ENCODE measurements at regions not wholly inside any gene's neighbourhood (a gene's known extent, or its start where the extent isn't known, plus 50 kb on each side); places are given as distances from the start of the nearest gene placed in this dataset.
"Not testable (repeated sequence)": the region's sequence is repeated elsewhere in the genome, so short reads cannot be mapped to it uniquely, and the experiment has no call there.

DNA sequence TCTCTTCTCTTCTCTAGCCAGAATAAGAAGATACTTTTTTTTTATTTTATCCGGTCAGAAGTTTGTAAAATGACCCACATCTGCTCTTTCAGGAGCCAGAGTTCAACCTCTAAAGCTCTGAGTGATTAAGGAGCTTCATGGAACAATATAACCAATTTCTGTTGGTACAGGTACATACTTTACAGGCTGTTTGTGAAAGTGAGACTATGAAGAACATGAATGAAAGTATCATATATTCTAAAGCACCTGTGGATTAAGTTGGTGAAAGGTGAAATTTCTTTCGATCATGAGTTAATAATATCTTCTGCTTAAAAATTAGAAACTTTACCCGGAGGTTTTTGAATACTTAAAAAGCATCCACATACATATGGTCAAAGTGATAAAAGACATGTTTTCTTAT, 65.2 kb downstream of the DMRT2 start:
- FAIRE-seq, result no peak

DNA sequence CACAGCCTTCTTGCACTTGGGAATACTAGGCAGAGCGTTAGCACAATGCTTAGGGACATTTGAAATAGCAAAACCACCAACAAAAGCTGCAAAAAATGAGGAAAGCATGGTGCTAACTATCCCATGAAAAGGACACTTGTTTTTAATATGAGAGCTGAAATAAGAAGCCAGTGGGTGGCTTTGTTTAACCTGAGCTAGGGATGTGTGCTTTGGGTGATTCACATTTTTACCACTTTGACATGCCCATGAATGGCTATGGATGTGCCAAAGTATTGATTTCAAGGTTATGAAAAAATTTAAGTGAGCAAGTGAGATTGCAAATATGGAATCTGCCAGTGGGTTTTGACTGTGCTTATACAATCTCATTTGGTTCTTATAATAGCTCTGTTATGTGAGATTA, 67.3 kb downstream of the DMRT2 start:
- no peak for FAIRE-seq

DNA sequence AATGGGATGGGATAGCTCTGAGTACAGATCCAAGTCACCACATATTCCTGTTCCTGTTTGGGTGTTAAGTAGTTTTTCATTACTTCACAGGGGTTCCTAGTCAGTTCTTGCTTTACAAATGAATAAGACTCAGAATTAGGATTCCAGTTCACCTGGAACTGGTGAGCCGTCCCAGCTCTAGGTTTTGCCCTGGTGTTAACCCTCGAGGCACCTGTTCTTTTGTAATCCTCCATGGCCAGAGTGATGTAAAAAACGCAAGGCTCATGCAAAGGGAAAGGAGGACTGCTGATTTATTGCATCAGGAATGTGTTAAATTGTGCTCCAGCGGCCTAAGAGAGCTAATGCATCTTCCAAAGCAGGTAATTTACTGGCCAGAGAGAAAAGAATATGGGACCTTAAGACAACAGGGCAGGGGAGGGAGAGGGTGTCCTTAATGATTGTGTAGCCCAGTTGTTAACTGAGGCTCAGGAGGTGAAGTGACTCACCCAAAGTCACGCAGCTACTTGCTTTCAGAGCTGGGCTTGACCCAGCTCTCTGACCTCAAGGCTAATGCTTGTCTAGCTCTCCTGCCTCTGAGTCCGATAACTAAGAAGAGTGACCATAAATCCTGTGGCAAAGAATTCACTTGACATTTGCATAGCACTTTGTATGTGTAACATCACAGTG, 70.5 kb downstream of the DMRT2 start:
- no peak for FAIRE-seq

DNA sequence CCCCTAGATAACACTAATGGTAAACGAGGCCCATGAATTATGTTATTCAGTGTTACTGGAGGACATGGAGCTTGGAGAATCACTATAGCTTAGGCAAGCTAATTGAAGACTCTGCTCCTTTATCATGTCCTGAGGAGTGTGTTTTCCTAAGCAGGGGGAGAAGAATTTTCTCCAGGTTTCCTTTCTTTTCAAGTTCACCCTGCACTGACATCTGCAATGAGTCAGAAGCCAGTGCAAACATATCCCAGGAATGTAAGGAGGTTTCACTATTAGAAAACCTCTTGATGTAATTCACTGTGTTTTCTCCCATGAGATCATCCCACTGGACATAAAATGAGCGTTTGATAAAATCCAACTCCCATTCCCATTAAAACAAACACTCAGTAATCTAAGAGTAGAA, 75.6 kb downstream of the DMRT2 start:
- no peak for FAIRE-seq

DNA sequence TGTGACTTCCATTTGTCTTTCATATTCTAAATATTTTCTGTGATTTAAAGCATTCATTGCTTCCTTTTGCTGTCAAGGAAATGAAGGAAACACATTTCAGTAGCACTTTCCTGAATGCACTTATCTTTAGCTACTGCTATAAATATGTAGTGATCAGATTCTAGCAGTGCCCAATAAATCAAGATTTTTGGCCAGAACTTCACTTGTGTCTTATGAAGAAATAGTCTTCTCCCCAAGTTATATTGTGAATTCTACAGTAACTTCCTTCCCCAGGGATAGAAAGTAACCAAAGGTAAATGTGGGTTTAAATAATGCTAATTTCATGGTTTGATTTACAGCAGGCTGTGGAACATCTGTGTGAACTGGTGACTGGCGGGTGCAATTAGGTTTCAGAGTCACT, 77.9 kb downstream of the DMRT2 start:
- no peak for FAIRE-seq

DNA sequence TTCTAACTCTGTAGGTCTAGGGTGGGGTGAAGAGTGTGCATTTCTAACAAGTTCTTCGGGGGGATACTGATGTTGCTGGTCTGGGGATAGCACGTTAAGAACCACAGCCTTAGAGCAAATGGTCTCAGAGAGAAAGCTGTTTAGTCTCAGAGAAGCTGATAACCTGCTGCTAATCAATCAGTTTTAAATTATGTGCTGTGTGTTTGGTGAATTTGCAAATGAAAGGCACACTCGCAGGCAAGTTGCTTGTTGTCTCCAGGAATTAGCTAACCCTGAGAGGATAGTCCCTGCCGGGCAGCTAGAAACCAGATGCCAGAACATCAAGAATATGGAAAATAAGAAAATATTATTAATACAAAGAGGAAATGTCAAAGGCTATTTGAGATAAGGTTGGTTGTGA, 79.2 kb downstream of the DMRT2 start:
- FAIRE-seq, result no peak

DNA sequence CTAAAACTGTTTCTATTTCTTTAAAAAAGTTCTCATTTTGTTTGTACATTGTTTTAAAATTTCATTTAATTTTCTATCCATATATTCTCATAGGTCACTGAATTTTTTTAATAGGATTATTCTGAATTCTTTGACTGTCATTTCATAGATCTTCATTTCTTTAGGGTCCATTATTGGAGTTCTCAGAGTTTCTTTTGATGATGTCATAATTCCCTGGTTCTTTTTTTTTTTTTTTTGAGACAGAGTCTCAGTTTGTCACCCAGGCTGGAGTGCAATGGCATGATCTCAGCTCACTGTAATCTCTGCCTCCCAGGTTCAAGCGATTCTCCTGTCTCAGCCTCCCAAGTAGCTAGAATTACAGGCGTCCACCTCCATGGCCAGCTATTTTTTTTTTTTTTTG, 89.9 kb downstream of the DMRT2 start:
- no peak for FAIRE-seq

DNA sequence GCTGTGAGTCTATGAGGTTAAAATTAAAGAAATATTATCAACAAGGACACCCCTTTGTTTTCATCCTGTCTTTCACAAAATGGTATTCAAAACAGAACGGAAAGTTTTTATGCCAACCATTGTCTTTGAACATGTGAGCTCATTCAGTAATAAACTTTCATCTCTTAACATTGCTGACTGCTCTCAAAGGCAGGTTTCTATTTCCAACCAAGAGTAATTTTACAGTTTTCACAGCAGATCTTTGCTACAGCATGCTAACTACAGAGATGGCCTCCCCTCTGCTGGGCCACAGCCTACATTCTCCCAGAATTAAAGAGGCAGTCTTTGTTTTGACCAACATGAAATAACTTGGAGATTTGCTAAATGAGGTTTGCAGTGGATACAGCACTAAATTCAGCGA, 101.5 kb downstream of the DMRT2 start:
- no peak for FAIRE-seq

DNA sequence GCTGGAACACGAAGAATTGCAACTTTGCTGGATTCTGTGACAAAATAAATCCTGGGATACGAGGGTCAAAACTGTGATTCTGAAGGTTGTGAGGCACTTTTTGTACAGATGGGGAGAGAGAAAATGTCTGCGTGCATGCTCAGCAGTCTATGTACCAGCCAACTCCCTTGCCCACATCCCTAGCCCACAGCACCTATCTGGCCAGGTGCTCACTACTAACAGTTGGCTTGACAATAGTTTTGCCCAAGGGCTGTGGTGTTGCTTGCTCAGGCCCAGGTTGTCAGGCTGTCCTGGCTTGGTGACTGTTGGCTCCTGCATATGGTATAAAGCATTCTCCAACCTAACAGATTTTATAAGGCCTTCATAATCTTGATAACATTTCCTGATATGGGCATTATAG, 102.0 kb downstream of the DMRT2 start:
- FAIRE-seq, result no peak

DNA sequence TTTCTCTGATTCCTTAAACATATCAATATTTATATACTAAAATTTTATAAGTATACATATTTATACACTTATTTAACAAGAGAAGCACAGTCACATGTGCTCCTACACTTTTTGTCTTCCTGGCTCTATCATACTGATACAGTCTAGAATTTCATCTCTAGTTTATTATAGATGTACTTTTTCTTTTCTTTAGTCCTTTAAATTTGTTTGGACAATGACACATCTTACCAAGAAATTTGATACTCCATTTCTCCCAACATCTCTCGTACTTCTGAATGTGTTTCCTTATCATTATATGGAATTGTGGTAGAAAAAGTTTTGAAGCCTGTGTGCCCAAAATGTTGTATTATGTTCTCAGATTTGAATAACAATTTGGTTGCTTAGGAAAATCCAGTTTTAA, 104.6 kb downstream of the DMRT2 start:
- no peak for FAIRE-seq

DNA sequence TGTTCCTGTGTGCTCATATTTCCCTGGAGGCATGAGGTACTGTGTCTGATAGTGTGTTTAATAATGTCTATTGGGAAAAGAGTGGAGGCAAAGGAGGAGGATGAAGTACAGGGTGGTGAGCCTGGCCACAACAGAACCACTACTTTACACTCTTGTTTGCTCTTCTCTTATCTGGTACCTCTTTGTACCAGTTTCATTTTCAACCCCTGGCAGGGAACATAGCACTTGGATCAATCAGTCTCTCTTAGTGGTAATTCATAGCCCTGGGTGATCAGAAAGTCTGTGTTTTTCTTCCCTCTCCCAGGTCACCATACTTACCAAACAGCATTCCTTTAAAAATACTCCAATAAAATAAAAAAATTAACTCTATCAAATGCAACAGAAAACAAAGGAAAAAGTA, 105.4 kb downstream of the DMRT2 start:
- no peak for FAIRE-seq

DNA sequence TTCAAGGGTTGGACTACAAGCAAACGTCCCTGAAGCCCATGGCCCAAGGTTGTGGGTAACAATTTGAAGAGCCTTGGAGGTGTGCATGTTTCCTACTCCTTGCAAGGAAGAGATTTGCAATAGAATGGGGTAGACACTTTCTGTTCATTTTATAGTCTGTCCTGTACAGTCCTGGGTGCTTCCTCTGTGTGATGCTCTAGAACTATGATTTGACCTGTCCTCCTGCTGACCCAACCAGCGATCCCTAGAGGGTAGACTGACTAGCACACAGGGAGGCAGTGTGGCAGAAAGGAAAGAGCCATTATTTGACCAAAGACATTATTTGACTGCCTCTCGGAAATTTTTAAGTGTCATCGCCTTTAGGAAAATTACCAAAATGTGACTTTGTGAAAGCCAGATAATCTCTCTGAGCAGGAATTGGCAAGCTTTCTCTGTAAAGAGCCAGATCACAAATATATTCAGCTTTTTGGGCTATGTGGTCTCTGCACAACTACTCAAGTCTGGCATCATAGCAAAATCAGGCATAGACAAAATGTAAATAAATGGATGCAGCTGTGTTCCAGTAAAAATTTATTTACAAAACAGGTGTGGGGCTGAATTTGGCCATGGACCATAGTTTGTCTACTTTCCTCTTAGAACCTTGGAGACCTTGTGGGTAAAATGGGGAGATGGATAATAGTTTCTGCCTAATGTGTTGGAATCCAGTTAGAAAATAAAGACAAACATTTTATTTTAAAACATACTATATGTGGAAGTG, 106.8 kb downstream of the DMRT2 start:
- FAIRE-seq, result no peak

DNA sequence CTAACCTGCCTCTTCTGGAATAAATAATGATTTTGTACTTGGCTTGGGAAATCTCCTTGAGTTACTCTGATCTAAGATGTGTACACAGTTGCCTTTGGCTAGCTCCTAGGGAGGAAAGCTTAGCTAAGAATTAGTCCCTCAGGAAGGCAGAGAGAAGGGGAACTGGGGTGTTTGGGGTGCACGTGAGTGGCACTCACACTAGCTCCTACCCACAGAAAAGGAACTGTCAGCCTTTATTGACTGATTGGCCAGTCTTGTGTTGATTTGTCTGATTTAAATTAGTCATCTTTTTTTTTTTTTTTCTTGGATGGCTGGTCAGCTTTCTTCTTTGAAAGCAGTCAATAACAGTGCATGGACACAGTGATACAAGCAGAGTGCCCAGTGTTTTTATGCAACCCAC, 107.7 kb downstream of the DMRT2 start:
- no peak for FAIRE-seq

DNA sequence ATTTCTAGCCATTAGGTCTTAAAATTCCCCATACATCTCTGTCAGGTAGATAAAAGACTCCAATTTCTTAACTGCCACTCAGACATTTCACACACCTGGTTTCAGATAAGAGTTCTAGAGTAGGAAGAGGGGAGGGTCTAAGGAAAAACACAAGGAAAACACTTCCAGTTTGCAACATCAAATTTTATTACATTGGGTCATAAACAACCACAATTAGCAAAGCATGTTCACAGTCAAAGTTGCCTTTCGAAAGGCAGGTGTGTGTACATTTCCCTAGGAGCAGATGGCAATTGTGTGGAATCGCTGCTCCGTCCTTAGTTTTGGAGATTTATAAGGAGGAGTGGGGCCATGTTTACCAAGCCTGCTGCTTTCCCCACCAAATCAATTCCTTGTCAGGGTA, 120.8 kb downstream of the DMRT2 start:
- FAIRE-seq, result no peak

DNA sequence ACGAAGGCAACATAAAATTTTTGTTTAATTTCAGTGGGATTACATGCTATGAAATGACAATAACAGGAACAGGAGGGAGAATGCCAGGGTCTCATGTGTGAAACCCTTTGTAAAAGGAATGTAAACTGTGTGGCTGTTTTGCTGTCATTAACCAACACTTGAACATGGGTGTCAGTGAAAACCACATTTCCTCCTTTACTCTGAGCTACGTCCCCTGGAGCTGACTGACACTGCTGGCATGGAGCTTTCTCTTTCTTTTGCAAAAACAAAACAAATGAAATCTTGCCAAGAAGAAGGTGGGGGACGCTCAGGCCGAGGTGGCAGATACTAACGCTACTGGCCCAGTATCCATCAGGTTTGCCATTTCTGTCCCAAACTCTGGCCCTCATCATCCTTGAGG, 121.4 kb downstream of the DMRT2 start:
- FAIRE-seq, result no peak

DNA sequence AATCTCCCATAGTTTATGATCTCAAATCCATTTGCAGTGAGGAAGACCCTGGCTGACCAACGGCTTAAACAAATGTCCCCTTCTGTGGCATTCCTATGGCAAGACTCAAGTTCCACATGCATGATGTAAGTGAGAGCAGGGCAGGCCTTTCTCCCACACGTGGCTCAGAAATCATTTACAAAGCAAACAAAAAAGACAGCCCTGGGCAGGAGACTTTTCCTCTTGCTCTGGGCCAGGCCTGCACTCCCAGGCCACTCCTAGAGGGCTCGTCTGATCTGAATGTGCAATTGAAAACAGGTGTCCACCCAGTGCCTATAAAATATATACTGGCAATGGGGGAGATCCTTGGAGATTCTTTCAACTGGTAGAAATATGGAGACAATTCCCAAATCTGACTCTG, 123.1 kb downstream of the DMRT2 start:
- no peak for FAIRE-seq

DNA sequence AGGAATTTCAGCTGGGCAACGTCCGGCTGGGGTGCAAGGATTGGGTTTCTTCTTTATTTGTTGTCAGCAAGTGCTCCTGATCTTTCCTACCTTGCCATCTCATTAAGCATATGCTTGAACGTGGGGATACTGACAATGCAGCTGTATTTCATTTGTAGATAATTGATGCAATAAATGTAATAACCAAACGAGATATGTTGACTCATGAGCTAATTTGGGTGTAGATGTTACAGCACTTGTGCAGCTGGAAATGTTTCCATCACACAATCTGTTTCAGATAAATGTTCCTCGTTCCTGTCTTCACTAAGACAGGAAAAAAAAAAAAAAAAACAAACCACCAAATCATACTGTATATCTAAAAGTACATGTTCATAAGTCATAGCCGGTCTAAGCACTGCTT, 123.8 kb downstream of the DMRT2 start:
- no peak for FAIRE-seq

DNA sequence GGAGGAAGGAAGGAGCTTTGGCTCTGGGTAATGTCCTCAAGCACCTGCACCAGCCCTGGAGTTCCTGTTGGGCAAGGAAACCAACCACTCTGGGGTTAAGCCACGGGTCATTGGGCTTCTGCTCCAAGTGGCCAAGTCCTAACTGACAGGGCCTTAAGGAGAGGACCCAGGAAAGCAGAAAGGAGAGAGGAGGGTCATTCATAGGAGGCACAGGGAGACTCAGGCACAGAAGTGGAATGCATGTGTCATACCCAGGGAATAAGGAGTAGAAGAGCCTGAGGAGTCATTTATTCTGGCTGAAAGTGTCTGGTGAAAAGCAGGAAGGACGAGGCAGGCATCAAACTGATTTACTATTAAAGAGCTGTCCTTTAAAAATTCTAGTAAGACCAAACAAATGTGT, 129.2 kb downstream of the DMRT2 start:
- no peak for FAIRE-seq

DNA sequence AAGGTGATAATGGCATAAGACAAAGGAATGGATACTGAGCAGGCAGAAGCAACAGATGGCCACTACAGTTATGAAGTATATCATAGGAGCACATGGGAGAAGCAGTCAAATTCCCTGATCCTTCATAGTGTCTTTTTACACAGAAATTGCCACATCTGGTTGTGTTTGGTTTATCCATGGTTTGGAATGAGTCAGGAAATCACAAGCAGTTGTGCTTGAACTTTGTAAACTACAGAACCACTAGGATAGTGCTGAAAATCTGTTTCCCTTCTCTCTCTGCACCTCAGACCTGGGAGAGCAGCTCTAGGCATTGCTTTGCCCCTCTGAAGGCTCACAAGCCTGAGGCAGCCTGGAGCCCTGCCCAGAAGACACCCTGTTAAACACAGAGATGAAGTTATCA, 134.0 kb downstream of the DMRT2 start:
- FAIRE-seq, result no peak

DNA sequence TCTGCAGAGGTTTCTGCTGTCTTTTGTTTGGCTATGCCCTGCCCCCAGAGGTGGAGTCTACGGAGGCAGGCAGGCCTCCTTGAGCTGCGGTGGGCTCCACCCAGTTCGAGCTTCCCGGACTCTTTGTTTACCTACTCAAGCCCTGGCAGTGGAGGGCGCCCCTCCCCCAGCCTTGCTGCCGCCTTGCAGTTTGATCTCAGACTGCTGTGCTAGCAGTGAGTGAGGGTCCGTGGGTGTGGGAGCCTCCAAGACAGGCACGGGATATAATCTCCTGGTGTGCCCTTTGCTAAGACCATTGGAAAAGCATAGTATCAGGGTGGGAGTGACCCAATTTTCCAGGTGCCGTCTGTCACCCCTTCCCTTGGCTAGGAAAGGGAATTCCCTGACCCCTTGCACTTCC, 137.0 kb downstream of the DMRT2 start:
- not testable (repeated sequence) for FAIRE-seq

DNA sequence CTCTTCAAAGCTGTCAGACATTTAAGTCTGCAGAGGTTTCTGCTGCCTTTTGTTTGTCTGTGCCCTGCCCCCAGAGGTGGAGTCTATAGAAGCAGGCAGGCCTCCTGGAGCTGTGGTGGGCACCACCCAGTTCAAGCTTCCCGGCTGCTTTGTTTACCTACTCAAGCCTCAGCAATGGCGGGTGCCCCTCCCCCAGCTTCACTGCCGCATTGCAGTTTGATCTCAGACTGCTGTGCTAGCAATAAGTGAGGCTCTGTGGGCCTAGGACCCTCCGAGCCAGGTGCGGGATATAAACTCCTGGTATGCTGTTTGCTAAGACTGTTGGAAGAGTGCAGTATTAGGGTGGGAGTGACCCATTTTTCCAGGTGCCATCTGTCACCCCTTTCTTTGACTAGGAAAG, 145.5 kb downstream of the DMRT2 start:
- not testable (repeated sequence) for FAIRE-seq

DNA sequence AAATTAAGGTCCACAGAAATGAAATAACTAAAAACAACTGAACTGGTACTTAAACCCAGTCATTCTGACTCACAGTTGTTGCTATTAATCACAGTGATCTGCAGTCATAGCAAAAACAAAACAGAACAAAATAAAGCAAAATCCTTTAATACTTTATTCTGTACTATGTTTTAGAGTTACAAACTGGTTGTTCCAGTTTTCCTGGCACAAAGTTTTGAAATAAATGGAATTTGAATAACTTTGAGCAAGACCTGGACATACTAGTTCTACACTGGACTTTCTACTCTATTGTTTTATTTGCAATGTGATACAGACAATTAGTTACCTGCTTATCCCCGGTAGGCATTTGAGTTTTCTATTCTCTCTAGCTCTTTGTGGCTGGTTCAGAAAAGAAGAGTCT, 147.9 kb downstream of the DMRT2 start:
- no peak for FAIRE-seq

DNA sequence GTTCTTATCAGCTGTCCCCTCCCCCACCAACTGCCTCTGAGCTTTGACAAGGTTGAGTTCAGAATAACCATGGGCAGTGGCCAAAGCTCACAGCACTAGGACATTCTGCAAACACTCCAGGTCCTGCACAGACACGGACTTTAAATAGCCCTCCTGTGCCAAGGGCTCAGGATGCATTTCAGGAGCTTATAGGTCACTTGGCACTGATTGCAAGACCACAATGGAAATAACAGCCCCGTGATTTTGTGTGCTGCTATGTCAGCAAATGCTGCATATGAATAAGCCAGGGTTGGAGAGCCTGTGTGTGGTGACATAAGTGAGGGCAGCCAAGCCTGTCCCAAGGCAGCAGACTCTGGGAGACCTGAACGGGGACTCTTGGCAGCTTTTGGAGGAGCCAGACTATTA, 150.7 kb downstream of the DMRT2 start:
- FAIRE-seq, result no peak

DNA sequence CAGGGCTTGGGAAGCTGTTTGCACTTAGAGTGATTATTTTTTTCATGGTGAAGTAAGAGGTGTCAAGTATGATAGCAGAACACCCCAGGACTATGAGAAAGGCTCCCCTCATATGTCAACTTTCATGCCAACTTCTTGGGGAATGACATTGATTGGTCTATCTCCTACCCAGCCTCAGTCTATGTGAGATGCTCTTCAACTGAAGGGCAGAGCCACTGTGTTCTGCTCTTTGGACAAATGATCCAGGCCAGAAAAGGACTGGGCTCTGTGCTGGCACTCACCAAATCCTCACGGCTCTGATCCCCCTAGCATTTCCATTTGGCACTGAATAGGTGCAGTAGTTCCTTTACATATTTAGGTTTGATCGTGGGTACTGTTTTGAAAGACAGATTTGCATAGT, 151.1 kb downstream of the DMRT2 start:
- no peak for FAIRE-seq

DNA sequence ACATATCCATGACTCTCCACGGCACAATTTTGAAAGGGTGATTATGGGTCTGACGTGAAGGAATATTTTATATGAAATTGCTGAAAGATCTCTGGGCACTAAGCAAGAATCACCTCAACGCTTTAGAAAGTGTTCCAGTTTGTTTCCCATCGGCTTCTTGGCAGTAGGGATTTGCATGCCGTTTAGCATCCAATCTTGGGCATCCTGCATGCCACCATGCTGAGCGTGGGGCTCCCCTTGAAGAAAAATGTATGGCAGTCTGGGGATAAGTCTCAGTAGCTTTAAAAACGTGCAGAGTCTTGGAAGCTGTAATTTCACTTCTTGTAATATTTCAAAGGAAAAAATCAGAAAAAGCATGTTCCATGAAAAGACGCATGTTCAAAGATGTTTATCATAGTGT, 151.7 kb downstream of the DMRT2 start:
- no peak for FAIRE-seq

Data from islet of Langerhans (tissue), 1 donor.